ENCODE measurements at regions not wholly inside any gene's neighbourhood (a gene's known extent, or its start where the extent isn't known, plus 50 kb on each side); places are given as distances from the start of the nearest gene placed in this dataset.

DNA sequence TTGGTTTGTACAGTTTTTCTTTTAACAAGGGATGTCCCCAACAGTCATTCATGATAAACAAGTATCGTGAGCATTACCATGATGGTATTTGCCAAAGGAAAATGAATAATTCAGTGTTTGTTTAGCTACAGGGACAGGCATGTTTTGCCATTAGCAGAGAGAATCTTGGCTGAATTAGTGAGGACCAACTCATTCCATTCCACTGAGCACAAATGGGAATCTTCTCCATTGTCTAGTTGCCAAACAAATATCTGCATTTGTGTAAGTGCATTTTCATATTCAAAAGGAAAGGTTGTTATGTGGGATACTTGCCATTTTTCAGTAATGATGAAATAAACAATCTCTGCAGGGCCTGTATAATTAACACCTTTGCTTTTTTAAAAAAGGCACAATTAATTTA is 1762.6 kb downstream of the RPA4 start:
- DNase-seq: no peak

DNA sequence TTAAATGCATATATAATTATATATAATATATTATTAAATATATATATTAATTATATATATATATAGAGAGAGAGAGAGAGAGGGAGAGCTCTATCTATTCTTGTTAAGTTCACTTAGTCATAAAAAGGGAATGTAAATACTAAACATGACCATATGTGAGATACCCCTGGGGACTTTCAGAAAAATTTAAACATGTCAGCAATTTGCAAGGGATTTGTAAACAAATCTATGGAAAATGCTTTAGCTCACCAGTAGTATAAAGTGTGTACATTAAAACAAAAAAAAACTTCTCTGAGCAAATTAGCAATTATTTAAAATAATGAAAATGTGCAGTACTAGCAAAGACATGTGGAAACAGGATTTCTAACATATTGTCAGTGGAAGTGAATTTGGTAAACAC is 1755.5 kb downstream of the PCDH19 start:
- no peak for DNase-seq

Measured in hematopoietic multipotent progenitor cell treated with erythropoietin and hydrocortisone succinate and interleukin-3 and kit ligand, for 8 days (in vitro differentiated cells).